ENCODE measurements at regions not wholly inside any gene's neighbourhood (a gene's known extent, or its start where the extent isn't known, plus 50 kb on each side); places are given as distances from the start of the nearest gene placed in this dataset.

GRCh38 chr3:159252772-159253384, 451.0 kb downstream of the MFSD1 start:
- Mint-ChIP-seq H3K9me3 (peaks cover 6% of the 10 kb centered on the region), H3K36me3 (no peaks in the 10 kb centered on the region), H3K27ac (no peak overlapping the region), H3K4me3 (no peak overlapping the region), H3K4me1 (no peaks in the 10 kb centered on the region), H3K27me3 (ENCODE audit: insufficient read depth, low read depth) (peaks cover 7% of the 10 kb centered on the region)
- peak; percentile 52 for DNase-seq (ENCODE audit: low spot score)
- Histone ChIP-seq H3K4me1 (no peaks in the 10 kb centered on the region), H3F3A (ENCODE audit: low read depth) (no peaks in the 10 kb centered on the region), H3K4me3 (no peak overlapping the region), H3K79me2 (ENCODE audit: low read depth) (no peaks in the 10 kb centered on the region), H4K20me1 (ENCODE audit: low read depth) (no peaks in the 10 kb centered on the region), H3K4me2 (no peak overlapping the region), H3K9me3 (ENCODE audit: low read depth) (no peaks in the 10 kb centered on the region), H3K27me3 (peaks cover 15% of the 10 kb centered on the region), H3K36me3 (no peaks in the 10 kb centered on the region), H2AFZ (replicated peaks) (no peak overlapping the region), H3K9ac (no peak overlapping the region), H3K27ac (no peak overlapping the region)
- TF ChIP-seq CTCF (IDR thresholded peaks at IDR 0.05) (peak; percentile 90), EZH2phosphoT487 (IDR thresholded peaks at IDR 0.05) (no peak)

DNA sequence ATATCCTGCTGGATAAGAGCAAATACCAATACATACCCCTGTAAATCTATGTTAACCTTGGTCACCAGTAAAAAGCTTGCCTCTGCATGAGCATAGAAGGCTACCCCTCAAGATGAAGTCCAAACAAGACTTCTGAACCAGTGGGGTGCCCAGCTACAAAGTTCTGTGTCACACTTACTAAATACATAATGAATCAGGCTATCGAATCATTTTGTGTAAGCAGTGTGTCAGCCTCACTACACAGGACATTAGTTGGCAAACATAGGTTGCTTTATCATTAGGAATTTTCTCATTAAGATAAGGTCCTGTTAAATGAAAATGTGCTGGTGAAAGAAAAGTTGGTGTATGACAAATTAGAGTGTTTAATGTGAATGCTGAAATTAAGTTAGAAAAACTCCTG, 452.0 kb downstream of the MFSD1 start:
- no peak overlapping the region for H2AFZ ChIP-seq (replicated peaks)
- H3K9me3 Mint-ChIP-seq, result peaks cover 6% of the 10 kb centered on the region
- TF ChIP-seq CTCF (IDR thresholded peaks at IDR 0.05) (no peak), EZH2 (IDR thresholded peaks at IDR 0.05) (no peak), EZH2phosphoT487 (IDR thresholded peaks at IDR 0.05) (no peak)
- H4K20me1 ChIP-seq (ENCODE audit: low read depth), result no peaks in the 10 kb centered on the region
- DNase-seq (ENCODE audit: low spot score), result no peak
- H3K4me1 Mint-ChIP-seq, result no peaks in the 10 kb centered on the region
- H3K36me3 ChIP-seq, result no peaks in the 10 kb centered on the region
- H3K4me3 Mint-ChIP-seq, result no peak overlapping the region
- H3K36me3 Mint-ChIP-seq, result no peaks in the 10 kb centered on the region
- H3K27me3 ChIP-seq, result peaks cover 15% of the 10 kb centered on the region
- H3F3A ChIP-seq (ENCODE audit: low read depth), result no peaks in the 10 kb centered on the region
- H3K27ac ChIP-seq, result no peak overlapping the region
- no peak overlapping the region for H3K9ac ChIP-seq
- H3K79me2 ChIP-seq (ENCODE audit: low read depth), result no peaks in the 10 kb centered on the region
- no peak overlapping the region for H3K4me3 ChIP-seq
- no peak overlapping the region for H3K27ac Mint-ChIP-seq
- no peak overlapping the region for H3K4me2 ChIP-seq
- H3K27me3 Mint-ChIP-seq (ENCODE audit: insufficient read depth, low read depth), result peaks cover 7% of the 10 kb centered on the region
- H3K9me3 ChIP-seq (ENCODE audit: low read depth), result no peaks in the 10 kb centered on the region
- no peaks in the 10 kb centered on the region for H3K4me1 ChIP-seq

DNA sequence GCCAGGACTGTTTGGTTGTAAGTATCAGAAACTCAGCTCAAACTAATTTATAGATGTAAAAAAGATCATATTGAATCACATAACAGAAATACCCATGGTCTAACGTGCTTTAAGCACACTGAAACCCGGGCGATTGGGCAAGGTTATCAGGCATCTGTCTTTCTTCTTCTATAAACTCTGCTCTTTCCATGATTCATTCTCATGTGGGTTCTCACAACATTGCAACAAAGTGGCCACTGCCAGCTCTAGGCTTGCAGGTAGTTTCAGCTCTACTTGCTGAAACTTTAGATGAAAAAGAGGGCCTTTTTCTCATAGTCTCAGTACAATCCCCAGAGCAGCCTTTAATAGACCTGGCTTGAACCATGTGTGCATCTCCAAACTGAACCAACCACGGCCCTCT, 456.1 kb downstream of the MFSD1 start:
- Histone ChIP-seq H3K4me3 (no peak overlapping the region), H3K27ac (no peak overlapping the region), H3K9me3 (ENCODE audit: low read depth) (no peaks in the 10 kb centered on the region), H3K36me3 (no peaks in the 10 kb centered on the region), H3K27me3 (peaks cover 23% of the 10 kb centered on the region), H3K4me1 (no peaks in the 10 kb centered on the region), H3K9ac (no peak overlapping the region), H4K20me1 (ENCODE audit: low read depth) (no peaks in the 10 kb centered on the region), H3K79me2 (ENCODE audit: low read depth) (no peaks in the 10 kb centered on the region), H3F3A (ENCODE audit: low read depth) (no peaks in the 10 kb centered on the region), H3K4me2 (no peak overlapping the region), H2AFZ (replicated peaks) (no peak overlapping the region)
- no peaks in the 10 kb centered on the region for H3K4me1 Mint-ChIP-seq
- H3K27ac Mint-ChIP-seq, result no peak overlapping the region
- peaks cover 3% of the 10 kb centered on the region for H3K9me3 Mint-ChIP-seq
- no peaks in the 10 kb centered on the region for H3K36me3 Mint-ChIP-seq
- peaks cover 6% of the 10 kb centered on the region for H3K27me3 Mint-ChIP-seq (ENCODE audit: insufficient read depth, low read depth)
- H3K4me3 Mint-ChIP-seq, result no peak overlapping the region
- DNase-seq (ENCODE audit: low spot score), result no peak
- TF ChIP-seq EZH2 (IDR thresholded peaks at IDR 0.05) (no peak), CTCF (IDR thresholded peaks at IDR 0.05) (no peak), EZH2phosphoT487 (IDR thresholded peaks at IDR 0.05) (no peak)
